ENCODE measurements at regions not wholly inside any gene's neighbourhood (a gene's known extent, or its start where the extent isn't known, plus 50 kb on each side); places are given as distances from the start of the nearest gene placed in this dataset.

GRCh38 chr6:44704240-44705150 lies 317.0 kb downstream of the CDC5L start:
- TF ChIP-seq CTCF (IDR thresholded peaks at IDR 0.05) = no peak
- no peak for TF ChIP-seq POLR2A (IDR thresholded peaks at IDR 0.05)
- TF ChIP-seq EP300 (IDR thresholded peaks at IDR 0.05) = no peak
- no peaks in the 10 kb centered on the region for H3K27me3 ChIP-seq
- H3K4me3 ChIP-seq = no peak overlapping the region
- no peaks in the 10 kb centered on the region for H3K4me1 ChIP-seq (ENCODE audit: insufficient read depth)
- no peaks in the 10 kb centered on the region for H3K9me3 ChIP-seq
- WGBS, 3 donors = 91 to 97% (median 92%) methylated on average over 15 of the region's 15 CpGs
- intact Hi-C loops (cut with DNase I) = no loop called here
- H3K27ac ChIP-seq = no peak overlapping the region
- DNase-seq = no peak
- no peaks in the 10 kb centered on the region for H3K36me3 ChIP-seq

- no peak for DNase-seq
- 94 to 97% (median 95%) methylated on average over 4 of the region's 4 CpGs for WGBS, 3 donors
- intact Hi-C loops (cut with DNase I) = no loop called here
Observed at GRCh38 chr6:44705596-44705995, 318.1 kb downstream of the CDC5L start.

GRCh38 chr6:44706011-44706410 lies 318.5 kb downstream of the CDC5L start:
- Histone ChIP-seq H3K36me3 (no peaks in the 10 kb centered on the region), H3K4me1 (ENCODE audit: insufficient read depth) (no peaks in the 10 kb centered on the region), H3K9me3 (no peaks in the 10 kb centered on the region), H3K27ac (no peak overlapping the region), H3K27me3 (no peaks in the 10 kb centered on the region), H3K4me3 (no peak overlapping the region)
- 46 to 68% (median 62%) methylated on average over 5 of the region's 5 CpGs for WGBS, 3 donors
- no peak for DNase-seq
- intact Hi-C loops (cut with DNase I) = no loop called here
- TF ChIP-seq CTCF (IDR thresholded peaks at IDR 0.05) (no peak), POLR2A (IDR thresholded peaks at IDR 0.05) (no peak), EP300 (IDR thresholded peaks at IDR 0.05) (no peak)

More at GRCh38 chr6:44705596-44705995, 318.1 kb downstream of the CDC5L start:
- Histone ChIP-seq H3K4me3 (no peak overlapping the region), H3K27ac (no peak overlapping the region), H3K36me3 (no peaks in the 10 kb centered on the region), H3K9me3 (no peaks in the 10 kb centered on the region), H3K27me3 (no peaks in the 10 kb centered on the region), H3K4me1 (ENCODE audit: insufficient read depth) (no peaks in the 10 kb centered on the region)
- no peak for TF ChIP-seq CTCF (IDR thresholded peaks at IDR 0.05)
- no peak for TF ChIP-seq EP300 (IDR thresholded peaks at IDR 0.05)
- TF ChIP-seq POLR2A (IDR thresholded peaks at IDR 0.05) = no peak

- Histone ChIP-seq H3K36me3 (no peaks in the 10 kb centered on the region), H3K27me3 (no peaks in the 10 kb centered on the region), H3K27ac (no peak overlapping the region), H3K4me3 (no peak overlapping the region), H3K9me3 (no peaks in the 10 kb centered on the region), H3K4me1 (ENCODE audit: insufficient read depth) (no peaks in the 10 kb centered on the region)
- 94 to 98% (median 96%) methylated on average over 5 of the region's 5 CpGs for WGBS, 3 donors
- DNase-seq = no peak
- TF ChIP-seq CTCF (IDR thresholded peaks at IDR 0.05) = no peak
- TF ChIP-seq POLR2A (IDR thresholded peaks at IDR 0.05) = no peak
- no peak for TF ChIP-seq EP300 (IDR thresholded peaks at IDR 0.05)
- intact Hi-C loops (cut with DNase I) = no loop called here
Observed at GRCh38 chr6:44708208-44708607, 320.7 kb downstream of the CDC5L start.
